ENCODE measurements at regions not wholly inside any gene's neighbourhood (a gene's known extent, or its start where the extent isn't known, plus 50 kb on each side); places are given as distances from the start of the nearest gene placed in this dataset.

GRCh38 chr10:109783286-109783685 is 140.0 kb downstream of the XPNPEP1 start:
- no peak for TF ChIP-seq EZH2phosphoT487 (IDR thresholded peaks at IDR 0.05; ENCODE audit: insufficient read depth, low read depth)
- TF ChIP-seq EZH2 (IDR thresholded peaks at IDR 0.05; ENCODE audit: insufficient read depth, poor library complexity, severe bottlenecking), result no peak

Data from GM23248 (cell line).